Thoracic aorta (tissue), 2 donors: ENCODE measurements at regions not wholly inside any gene's neighbourhood (a gene's known extent, or its start where the extent isn't known, plus 50 kb on each side); places are given as distances from the start of the nearest gene placed in this dataset.

Source experiments
- ATAC-seq: fragments of 150-250 bp; one replicate; pipeline ENCODE4 v1.8.0; 2017; ENCODE audit warnings: low read depth; ENCODE audit not compliant: insufficient number of reproducible peaks, low FRiP score
- DNase-seq: peaks from one replicate; pipeline ENCODE4 v3.0.0-alpha.2; 2020; ENCODE audit warnings: low spot score
- H3K27ac ChIP-seq, 2 donors: fragments of 200-600 bp; sonication (generic); 1 replicate in 1 of 2; 2 replicates in 1 of 2; pipeline ENCODE4 v1.5.1; 2016; ENCODE audit warnings: mild to moderate bottlenecking in 2 of 2, moderate library complexity in 2 of 2
- H3K27me3 ChIP-seq: fragments of 200-600 bp; sonication (generic); replicated peaks from 2 replicates; pipeline ENCODE4 v1.6.0; 2016; ENCODE audit warnings: mild to moderate bottlenecking; ENCODE audit not compliant: insufficient read depth
- H3K36me3 ChIP-seq: fragments of 200-600 bp; sonication (generic); one replicate; pipeline ENCODE4 v1.5.1; 2016
- H3K4me1 ChIP-seq, 2 donors: fragments of 200-600 bp; sonication (generic); 1 replicate in 1 of 2; 2 replicates in 1 of 2; pipeline versions ENCODE4 v1.5.1 to v1.6.0; 2016; ENCODE audit warnings: low read depth in 2 of 2, mild to moderate bottlenecking in 1 of 2; ENCODE audit not compliant: control insufficient read depth in 1 of 2
- H3K4me3 ChIP-seq: fragments of 200-600 bp; sonication (generic); 2 replicates; pipeline ENCODE4 v1.5.1; 2016; ENCODE audit warnings: mild to moderate bottlenecking
- H3K9me3 ChIP-seq: fragments of 200-600 bp; sonication (generic); 2 replicates; pipeline ENCODE4 v1.5.1; 2016
- CTCF ChIP-seq: fragments of 200-600 bp; sonication (generic); IDR thresholded peaks from one replicate; pipeline ENCODE4 v1.5.1; 2019; ENCODE audit warnings: antibody characterized with exemption

GRCh38 chr5:125129151-125129806, 382.8 kb upstream of the ZNF608 start:
- Histone ChIP-seq H3K36me3 (no peaks in the 10 kb centered on the region), H3K27ac (no peak overlapping the region), H3K27me3 (no peaks in the 10 kb centered on the region), H3K4me3 (no peak overlapping the region), H3K4me1 (no peaks in the 10 kb centered on the region), H3K9me3 (no peaks in the 10 kb centered on the region)
- DNase-seq = no peak
- no peak for TF ChIP-seq CTCF
- ATAC-seq = no peak

GRCh38 chr5:125130591-125130990, 384.2 kb upstream of the ZNF608 start:
- no peaks in the 10 kb centered on the region for H3K36me3 ChIP-seq
- TF ChIP-seq CTCF = no peak
- no peaks in the 10 kb centered on the region for H3K27me3 ChIP-seq
- no peak overlapping the region for H3K4me3 ChIP-seq
- no peak overlapping the region for H3K27ac ChIP-seq
- no peak for ATAC-seq
- H3K9me3 ChIP-seq = no peaks in the 10 kb centered on the region
- H3K4me1 ChIP-seq = no peaks in the 10 kb centered on the region
- no peak for DNase-seq

GRCh38 chr5:125134216-125135081, 388.0 kb upstream of the ZNF608 start:
- TF ChIP-seq CTCF = no peak
- DNase-seq = no peak
- H3K27me3 ChIP-seq = no peaks in the 10 kb centered on the region
- H3K27ac ChIP-seq = no peak overlapping the region
- no peaks in the 10 kb centered on the region for H3K36me3 ChIP-seq
- no peak for ATAC-seq
- H3K9me3 ChIP-seq = no peaks in the 10 kb centered on the region
- H3K4me1 ChIP-seq = no peaks in the 10 kb centered on the region
- no peak overlapping the region for H3K4me3 ChIP-seq

- no peak for ATAC-seq
- TF ChIP-seq CTCF = no peak
- Histone ChIP-seq H3K27ac (no peak overlapping the region), H3K4me1 (peaks cover 0 to 15% of the 10 kb centered on the region in 2 donors), H3K36me3 (no peaks in the 10 kb centered on the region), H3K9me3 (no peaks in the 10 kb centered on the region), H3K27me3 (no peaks in the 10 kb centered on the region), H3K4me3 (no peak overlapping the region)
- no peak for DNase-seq
Measured at GRCh38 chr5:125137535-125137934, 391.1 kb upstream of the ZNF608 start.

GRCh38 chr5:125138266-125138665, 391.8 kb upstream of the ZNF608 start:
- no peak overlapping the region for H3K27ac ChIP-seq
- H3K9me3 ChIP-seq = no peaks in the 10 kb centered on the region
- no peak for ATAC-seq
- no peak for TF ChIP-seq CTCF
- H3K27me3 ChIP-seq = no peaks in the 10 kb centered on the region
- H3K4me1 ChIP-seq = peaks cover 0 to 15% of the 10 kb centered on the region in 2 donors
- H3K36me3 ChIP-seq = no peaks in the 10 kb centered on the region
- no peak for DNase-seq
- H3K4me3 ChIP-seq = no peak overlapping the region
